GM12892 (cell line): ENCODE measurements at regions not wholly inside any gene's neighbourhood (a gene's known extent, or its start where the extent isn't known, plus 50 kb on each side); places are given as distances from the start of the nearest gene placed in this dataset.

ENCODE experiments used
- POLR2A ChIP-seq: IDR thresholded peaks from 2 replicates; pipeline ENCODE4 v1.6.1; 2011; ENCODE audit warnings: low read depth, low read length, control low read depth
- POLR2AphosphoS5 ChIP-seq: IDR thresholded peaks from 2 replicates; pipeline ENCODE4 v1.6.1; 2011; ENCODE audit warnings: low read depth, low read length, control low read depth

DNA sequence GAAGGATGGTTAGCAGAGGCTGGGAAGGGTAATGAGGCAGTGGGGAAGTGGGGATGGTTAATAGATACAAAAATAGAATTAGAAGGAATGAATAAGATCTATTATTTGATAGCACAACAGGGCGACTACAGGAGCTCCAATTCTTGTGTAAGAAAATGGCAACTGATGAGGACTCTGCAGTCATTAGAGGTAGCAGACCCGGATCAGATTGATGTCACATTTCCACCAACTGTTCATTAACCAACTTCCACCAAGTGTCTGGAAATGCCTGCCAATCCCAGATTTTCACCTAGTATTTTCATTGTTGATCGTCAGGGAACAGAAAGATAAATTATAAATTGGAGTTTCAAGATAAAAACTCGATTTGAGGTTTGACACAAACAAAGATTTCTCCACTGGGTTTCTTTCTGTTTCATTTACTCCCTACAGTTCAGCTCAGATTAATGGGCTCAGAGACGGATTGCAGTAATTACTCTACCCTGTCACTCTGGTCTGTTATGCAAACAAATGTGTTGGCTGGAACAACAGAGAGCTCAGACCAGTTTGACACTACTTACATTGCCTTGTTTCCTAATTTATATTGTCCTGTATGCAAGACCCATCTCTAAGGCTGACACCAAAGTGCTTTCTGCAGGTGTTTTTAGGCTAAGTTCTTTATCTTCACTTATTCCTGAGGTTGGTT, 909.2 kb upstream of the PRKX start:
- no peak for TF ChIP-seq POLR2A
- no peak for TF ChIP-seq POLR2AphosphoS5
